WTC11 (cell line): ENCODE measurements at regions not wholly inside any gene's neighbourhood (a gene's known extent, or its start where the extent isn't known, plus 50 kb on each side); places are given as distances from the start of the nearest gene placed in this dataset.

Experiments
- ATAC-seq: fragments of 200-7000 bp; cut with Tn5 transposase; 2 replicates; pipeline ENCODE4 v1.10.0; 2021; ENCODE audit warnings: mild to moderate bottlenecking, moderate library complexity
- CTCF ChIA-PET: fragments of 300-600 bp; sonication (Branson Sonifier 250); formaldehyde crosslinking; loops from one replicate; lab custom pipeline; 2021; ENCODE audit warnings: antibody characterized with exemption; lab: Charles Lee
- POLR2A ChIA-PET: fragments of 350-600 bp; sonication (Branson Sonifier 250); formaldehyde crosslinking; loops from one replicate; lab custom pipeline; 2021; ENCODE audit warnings: antibody characterized with exemption; lab: Charles Lee
- DNase-seq: peaks from one replicate; pipeline ENCODE4 v3.0.0; 2021; ENCODE audit warnings: low spot score
- H3K27ac Mint-ChIP-seq: 2 replicates; pipeline ENCODE4 v1.8.0; 2021; ENCODE audit warnings: mixed read lengths
- H3K27me3 Mint-ChIP-seq: 2 replicates; pipeline ENCODE4 v1.8.0; 2021; ENCODE audit warnings: low read depth, mild to moderate bottlenecking, moderate library complexity, mixed read lengths
- H3K36me3 Mint-ChIP-seq: 2 replicates; pipeline ENCODE4 v1.8.0; 2021; ENCODE audit warnings: mixed read lengths
- H3K4me1 Mint-ChIP-seq: 2 replicates; pipeline ENCODE4 v1.8.0; 2022; ENCODE audit warnings: mixed read lengths
- H3K4me3 Mint-ChIP-seq: 2 replicates; pipeline ENCODE4 v1.8.0; 2021; ENCODE audit warnings: mild to moderate bottlenecking, moderate library complexity, mixed read lengths
- H3K9me3 Mint-ChIP-seq: 2 replicates; pipeline ENCODE4 v1.8.0; 2021; ENCODE audit warnings: mixed read lengths
- ARID4B ChIP-seq: sonication (generic); formaldehyde crosslinking; IDR thresholded peaks from 2 replicates; pipeline ENCODE4 v1.8.0; 2023; ENCODE audit warnings: missing genetic modification reagents, mild to moderate bottlenecking, borderline replicate concordance
- ATF3 ChIP-seq: sonication (generic); formaldehyde crosslinking; conservative IDR thresholded peaks from 2 replicates; pipeline ENCODE4 v1.8.1; 2022; ENCODE audit warnings: mild to moderate bottlenecking, missing genetic modification reagents
- CDX4 ChIP-seq: fragments of 250-450 bp; sonication (Bioruptor Pico); IDR thresholded peaks from 2 replicates; pipeline ENCODE4 v1.9.0; 2021; ENCODE audit warnings: moderate library complexity, mild to moderate bottlenecking, inconsistent platforms, borderline replicate concordance
- CTCF ChIP-seq: fragments of 200-600 bp; IDR thresholded peaks from 2 replicates; pipeline ENCODE4 v1.8.0; 2022; ENCODE audit warnings: antibody characterized with exemption
- E2F1 ChIP-seq: sonication (generic); formaldehyde crosslinking; IDR thresholded peaks from 2 replicates; pipeline ENCODE4 v1.8.0; 2022; ENCODE audit warnings: mild to moderate bottlenecking, missing genetic modification reagents
- ERG ChIP-seq: fragments of 250-450 bp; sonication (Bioruptor Pico); IDR thresholded peaks from 2 replicates; pipeline ENCODE4 v1.8.0; 2021; ENCODE audit warnings: mild to moderate bottlenecking
- GRHL2 ChIP-seq: fragments of 250-450 bp; sonication (Bioruptor Pico); IDR thresholded peaks from 2 replicates; pipeline ENCODE4 v1.8.0; 2022; ENCODE audit warnings: mild to moderate bottlenecking, moderate library complexity; ENCODE audit not compliant: insufficient replicate concordance, severe bottlenecking
- GTF2I ChIP-seq: fragments of 250-450 bp; sonication (Bioruptor Pico); conservative IDR thresholded peaks from 2 replicates; pipeline ENCODE4 v1.4.0; 2021; ENCODE audit warnings: mild to moderate bottlenecking
- IRF2 ChIP-seq: sonication (generic); formaldehyde crosslinking; IDR thresholded peaks from 2 replicates; pipeline ENCODE4 v1.8.0; 2022; ENCODE audit warnings: low read depth, missing genetic modification reagents, borderline replicate concordance
- NFATC4 ChIP-seq: fragments of 250-450 bp; sonication (Bioruptor Pico); IDR thresholded peaks from 2 replicates; pipeline ENCODE4 v1.9.0; 2021; ENCODE audit warnings: mild to moderate bottlenecking
- RORB ChIP-seq: fragments of 250-450 bp; sonication (Bioruptor Pico); IDR thresholded peaks from 2 replicates; pipeline ENCODE4 v1.9.0; 2021; ENCODE audit warnings: mild to moderate bottlenecking
- SMAD3 ChIP-seq: sonication (generic); formaldehyde crosslinking; IDR thresholded peaks from 2 replicates; pipeline ENCODE4 v1.8.0; 2022; ENCODE audit warnings: missing genetic modification reagents, mild to moderate bottlenecking, borderline replicate concordance
- STAT6 ChIP-seq: sonication (generic); formaldehyde crosslinking; conservative IDR thresholded peaks from 2 replicates; pipeline ENCODE4 v1.8.1; 2023; ENCODE audit warnings: mild to moderate bottlenecking, low read depth, missing genetic modification reagents, moderate library complexity
- TEAD1 ChIP-seq: sonication (generic); formaldehyde crosslinking; IDR thresholded peaks from 2 replicates; pipeline ENCODE4 v1.8.0; 2022; ENCODE audit warnings: mild to moderate bottlenecking, missing genetic modification reagents
- ZNF219 ChIP-seq: sonication (generic); formaldehyde crosslinking; IDR thresholded peaks from 2 replicates; pipeline ENCODE4 v1.8.0; 2023; ENCODE audit warnings: missing genetic modification reagents, mild to moderate bottlenecking, borderline replicate concordance
- ZNF232 ChIP-seq: sonication (generic); formaldehyde crosslinking; IDR thresholded peaks from 2 replicates; pipeline ENCODE4 v1.8.0; 2022; ENCODE audit warnings: mild to moderate bottlenecking, missing genetic modification reagents
- ZNF416 ChIP-seq: fragments of 250-450 bp; sonication (Bioruptor Pico); IDR thresholded peaks from 2 replicates; pipeline ENCODE4 v1.9.0; 2021; ENCODE audit warnings: mild to moderate bottlenecking, inconsistent platforms
- ZNF671 ChIP-seq: fragments of 250-450 bp; sonication (Bioruptor Pico); IDR thresholded peaks from 2 replicates; pipeline ENCODE4 v1.8.0; 2021; ENCODE audit warnings: mild to moderate bottlenecking

GRCh38 chr3:193767353-193768069 lies 174.5 kb downstream of the OPA1 start (continued):
- TF ChIP-seq ERG (no peak), ZNF219 (CRISPR knock-in tag) (no peak), IRF2 (no peak), ZNF671 (CRISPR knock-in tag) (no peak)
- TF ChIP-seq, all 79 proteins: peak for 0

GRCh38 chr3:193768070-193768394 lies 175.0 kb downstream of the OPA1 start:
- Mint-ChIP-seq H3K4me1 (peaks cover 5% of the 10 kb centered on the region; the same call in 1 of the 2 replicates), H3K9me3 (peaks cover 28% of the 10 kb centered on the region), H3K4me3 (no peak overlapping the region), H3K36me3 (peaks cover 6% of the 10 kb centered on the region), H3K27ac (no peak overlapping the region), H3K27me3 (peaks cover 15% of the 10 kb centered on the region)
- ChIA-PET POLR2A (no interaction called here), CTCF (interaction anchor here (0.7 to 1.4 kb wide), 3 partner anchors 13 to 548 kb away, joined by 3 to 4 read pairs (median 3); no protein-coding TSS in a partner anchor)
- DNase-seq (no peak), ATAC-seq (no peak)
- TF ChIP-seq NFATC4 (CRISPR knock-in tag) (no peak), CTCF (no peak), ZNF416 (CRISPR knock-in tag) (no peak), E2F1 (CRISPR knock-in tag) (no peak), GRHL2 (no peak), ARID4B (CRISPR knock-in tag) (no peak), ZNF232 (CRISPR knock-in tag) (no peak), SMAD3 (CRISPR knock-in tag) (no peak), ZNF219 (CRISPR knock-in tag) (no peak), GTF2I (CRISPR knock-in tag) (no peak), STAT6 (CRISPR knock-in tag) (no peak), ATF3 (CRISPR knock-in tag) (no peak), RORB (CRISPR knock-in tag) (no peak), CDX4 (CRISPR knock-in tag) (no peak), TEAD1 (CRISPR knock-in tag) (no peak)
